Central memory CD4-positive, alpha-beta T cell (primary cell): ENCODE measurements at regions not wholly inside any gene's neighbourhood (a gene's known extent, or its start where the extent isn't known, plus 50 kb on each side); places are given as distances from the start of the nearest gene placed in this dataset.
"Not testable (repeated sequence)": the region's sequence is repeated elsewhere in the genome, so short reads cannot be mapped to it uniquely, and the experiment has no call there.

Experiments used
- DNase-seq: peaks from one replicate; pipeline ENCODE4 v3.0.0; 2022

DNA sequence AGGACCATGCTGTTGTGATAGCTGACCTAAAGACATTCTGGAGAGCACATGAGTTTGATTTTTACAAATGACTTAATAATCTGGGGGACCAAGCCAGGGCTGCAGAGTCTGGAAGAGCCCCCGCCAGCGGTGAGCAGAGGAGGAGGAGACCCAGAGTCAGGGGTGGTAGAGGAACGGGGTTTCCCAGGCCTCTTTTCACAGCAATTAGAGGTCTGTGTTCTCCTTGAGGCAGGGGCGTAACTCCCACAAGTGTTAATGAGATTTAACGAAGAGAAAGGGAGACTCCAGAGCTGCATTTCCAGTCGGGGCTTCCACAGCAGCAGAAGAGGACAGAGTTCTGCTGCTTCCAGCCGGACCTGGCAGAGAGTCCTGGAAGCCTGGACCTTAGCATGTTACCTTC, 137.9 kb upstream of the SLC24A2 start:
- DNase-seq: no peak

- peak; percentile 74 for DNase-seq
These were observed 137.1 kb upstream of the SLC24A2 start for GRCh38 chr9:19925674-19926503.

GRCh38 chr9:19924080-19924479, 135.2 kb upstream of the SLC24A2 start:
- DNase-seq: no peak

GRCh38 chr9:19922476-19923118, 133.8 kb upstream of the SLC24A2 start:
- DNase-seq: no peak

- DNase-seq: no peak
These were observed 131.6 kb upstream of the SLC24A2 start for GRCh38 chr9:19920401-19920800.

- DNase-seq: no peak
These were observed 129.8 kb upstream of the SLC24A2 start for GRCh38 chr9:19918630-19919029.

- DNase-seq: no peak
These were observed 125.2 kb upstream of the SLC24A2 start for GRCh38 chr9:19914044-19914443.

GRCh38 chr9:19913151-19913550, 124.3 kb upstream of the SLC24A2 start:
- DNase-seq: no peak

DNA sequence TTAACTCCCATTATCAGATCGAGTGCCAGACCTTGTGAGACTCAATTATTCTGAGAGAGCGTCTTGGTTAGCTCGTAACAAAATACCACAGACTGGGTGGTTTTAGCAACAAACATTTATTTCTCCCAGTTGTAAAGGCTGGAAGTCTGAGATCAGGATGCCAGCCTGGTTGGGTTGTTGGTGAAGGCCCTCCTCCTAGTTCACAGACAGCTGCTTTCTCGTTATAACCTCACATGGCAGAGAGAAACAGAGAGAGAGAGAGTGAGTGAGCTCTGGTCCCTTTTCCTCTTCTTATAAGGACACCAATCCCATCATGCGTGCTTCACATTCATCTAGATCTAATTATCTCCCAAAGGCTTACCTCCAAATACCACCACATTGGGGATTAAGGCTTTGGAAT, 114.2 kb upstream of the SLC24A2 start:
- no peak for DNase-seq

DNA sequence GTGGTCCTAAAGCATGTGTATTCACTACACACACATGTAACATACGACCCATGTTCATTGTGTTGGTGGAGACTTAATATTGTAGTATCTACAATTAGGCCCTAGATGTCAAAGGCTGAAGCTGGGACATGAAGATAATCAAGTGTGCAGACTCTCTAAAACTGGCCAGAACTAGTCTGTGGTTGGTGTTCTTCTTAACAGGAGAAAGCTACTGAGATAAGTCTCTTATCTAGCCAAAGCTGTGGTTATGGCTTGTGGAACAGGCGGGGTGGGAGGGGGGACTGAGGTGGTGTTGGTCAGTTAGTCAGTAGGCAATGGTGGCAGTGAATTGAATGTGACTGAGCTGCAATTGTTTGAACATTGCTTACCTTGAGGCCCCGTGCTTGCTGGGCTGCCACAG, 112.7 kb upstream of the SLC24A2 start:
- DNase-seq: no peak

- DNase-seq: no peak
These were observed 107.3 kb upstream of the SLC24A2 start for GRCh38 chr9:19896161-19896560.

GRCh38 chr9:19895578-19895977, 106.7 kb upstream of the SLC24A2 start:
- DNase-seq: not testable (repeated sequence)

GRCh38 chr9:19895006-19895405, 106.2 kb upstream of the SLC24A2 start:
- DNase-seq: no peak

- DNase-seq: no peak
These were observed 96.8 kb upstream of the SLC24A2 start for GRCh38 chr9:19885608-19886007.

DNA sequence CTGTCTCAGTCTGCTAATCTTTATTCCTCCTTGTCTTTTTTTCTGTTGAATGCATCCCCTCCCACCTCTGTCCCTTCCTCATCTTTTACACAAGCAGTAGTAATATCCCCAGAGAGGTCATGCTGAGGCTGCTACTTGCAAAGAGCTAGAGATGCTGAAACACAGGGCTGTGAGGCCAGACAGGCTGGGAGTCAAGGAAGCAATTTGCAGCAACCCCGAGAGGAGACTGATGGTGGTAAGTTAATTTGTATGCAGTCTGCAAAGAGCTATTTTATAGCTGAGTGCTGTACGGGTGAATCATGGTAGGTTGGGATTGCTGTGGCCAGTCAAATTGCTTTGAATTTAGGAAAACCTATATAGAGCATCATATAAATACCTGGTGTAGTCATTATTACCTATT, 90.2 kb upstream of the SLC24A2 start:
- no peak for DNase-seq

DNA sequence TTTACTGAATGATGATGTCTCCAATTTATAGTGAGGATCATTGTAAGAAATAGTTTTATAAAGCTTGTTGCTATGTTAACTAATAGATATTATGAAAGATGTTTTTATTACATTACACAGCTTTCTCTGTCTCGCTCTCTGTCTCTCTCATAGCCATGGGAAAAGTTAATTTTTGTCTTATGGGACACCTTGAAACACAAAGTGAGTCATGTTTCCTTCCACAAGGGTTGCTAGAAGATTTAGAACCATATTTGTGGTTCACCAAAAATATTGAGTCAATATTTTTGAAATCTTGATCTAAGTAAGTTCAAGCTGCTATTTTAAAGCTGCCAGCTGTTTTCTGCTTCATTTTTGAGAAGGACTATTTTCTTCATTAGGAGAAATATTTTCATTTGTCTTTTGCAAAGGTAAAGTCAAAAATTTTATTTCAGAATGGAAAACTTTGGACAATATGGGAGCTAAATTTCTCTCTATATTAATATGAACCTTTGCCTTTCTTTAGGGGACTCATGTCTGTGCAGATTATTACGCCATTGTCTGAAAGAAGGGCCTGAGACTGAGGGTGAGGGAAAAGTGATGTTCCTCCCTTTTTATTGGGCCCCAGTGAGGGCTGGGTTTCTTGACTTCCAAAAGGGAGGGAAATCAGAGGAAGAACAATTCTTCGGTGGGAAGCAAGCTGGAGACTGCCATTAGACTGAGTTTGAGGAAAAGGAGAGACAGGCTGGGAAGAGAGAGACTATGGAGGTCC, 87.9 kb upstream of the SLC24A2 start:
- no peak for DNase-seq

DNA sequence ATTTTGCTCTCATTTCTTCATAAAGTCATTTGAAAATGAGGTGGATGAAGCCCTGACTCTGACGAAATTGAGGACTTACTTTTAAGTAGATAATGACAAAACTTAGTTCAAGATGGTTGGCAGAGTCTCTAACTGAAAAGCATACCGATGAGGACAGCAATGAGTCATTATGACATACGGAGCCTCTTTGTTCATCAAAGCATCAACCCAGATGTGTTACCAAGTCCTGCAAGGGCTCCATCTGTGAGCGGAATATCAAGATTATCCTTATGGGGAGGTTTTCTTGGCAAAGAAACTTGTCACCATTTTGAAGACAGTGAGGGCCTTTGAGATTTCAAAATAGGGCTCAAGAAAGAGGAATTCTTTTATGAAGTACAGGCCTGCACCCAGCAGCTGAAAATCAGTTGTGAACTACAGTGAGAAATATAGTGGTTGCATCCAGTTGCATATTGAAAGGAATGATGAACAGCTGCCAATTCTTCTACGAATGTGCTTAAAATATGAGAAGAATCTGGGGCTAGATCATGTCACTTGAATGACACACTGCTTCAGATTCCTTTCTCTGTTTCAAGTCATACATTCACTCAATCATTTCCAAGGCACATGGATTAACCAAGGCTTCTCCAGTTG, 86.6 kb upstream of the SLC24A2 start:
- DNase-seq: no peak

GRCh38 chr9:19873188-19873587, 84.4 kb upstream of the SLC24A2 start:
- not testable (repeated sequence) for DNase-seq

DNA sequence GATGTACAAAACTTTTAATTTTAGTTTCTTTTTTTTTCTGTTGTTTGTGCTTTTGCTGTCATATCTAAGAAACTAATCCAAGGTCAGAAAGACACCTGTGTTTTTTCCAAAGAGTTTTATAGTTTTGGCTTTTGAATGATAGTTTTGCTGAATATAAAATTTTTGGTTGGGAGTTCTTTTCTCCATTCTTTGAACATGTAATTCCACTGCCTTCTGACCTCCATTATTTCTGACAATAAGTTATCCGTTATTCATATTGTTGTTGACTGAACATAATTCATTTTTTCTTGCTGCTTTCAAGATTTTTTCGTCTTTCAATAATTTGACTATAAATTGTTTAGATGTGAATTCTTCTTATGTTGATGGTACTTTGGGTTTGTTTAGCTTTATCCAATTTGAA, 82.2 kb upstream of the SLC24A2 start:
- no peak for DNase-seq

- no peak for DNase-seq
These were observed 52.1 kb upstream of the SLC24A2 start for GRCh38 chr9:19840953-19841352.
